Fibroblast of pulmonary artery (primary cell): ENCODE measurements at regions not wholly inside any gene's neighbourhood (a gene's known extent, or its start where the extent isn't known, plus 50 kb on each side); places are given as distances from the start of the nearest gene placed in this dataset.

Experiments used
- DNase-seq: peaks from one replicate; pipeline ENCODE4 v3.0.0-alpha.2; 2010; ENCODE audit warnings: low read depth
- H3K4me3 ChIP-seq: replicated peaks from 2 replicates; pipeline ENCODE4 v1.5.1; 2011; ENCODE audit warnings: low read depth, mild to moderate bottlenecking, control low read depth, low read length, moderate library complexity
- TF ChIP-seq, protein P1 (sequence below): IDR thresholded peaks from 2 replicates; pipeline ENCODE4 v1.5.1; 2011; ENCODE audit warnings: mild to moderate bottlenecking, control low read depth, low read length, inconsistent platforms; ENCODE audit errors: missing control alignments

GRCh38 chr4:52299120-52299519 is 248.0 kb downstream of the SPATA18 start:
- H3K4me3 ChIP-seq, result no peak overlapping the region
- TF ChIP-seq, protein P1, sequence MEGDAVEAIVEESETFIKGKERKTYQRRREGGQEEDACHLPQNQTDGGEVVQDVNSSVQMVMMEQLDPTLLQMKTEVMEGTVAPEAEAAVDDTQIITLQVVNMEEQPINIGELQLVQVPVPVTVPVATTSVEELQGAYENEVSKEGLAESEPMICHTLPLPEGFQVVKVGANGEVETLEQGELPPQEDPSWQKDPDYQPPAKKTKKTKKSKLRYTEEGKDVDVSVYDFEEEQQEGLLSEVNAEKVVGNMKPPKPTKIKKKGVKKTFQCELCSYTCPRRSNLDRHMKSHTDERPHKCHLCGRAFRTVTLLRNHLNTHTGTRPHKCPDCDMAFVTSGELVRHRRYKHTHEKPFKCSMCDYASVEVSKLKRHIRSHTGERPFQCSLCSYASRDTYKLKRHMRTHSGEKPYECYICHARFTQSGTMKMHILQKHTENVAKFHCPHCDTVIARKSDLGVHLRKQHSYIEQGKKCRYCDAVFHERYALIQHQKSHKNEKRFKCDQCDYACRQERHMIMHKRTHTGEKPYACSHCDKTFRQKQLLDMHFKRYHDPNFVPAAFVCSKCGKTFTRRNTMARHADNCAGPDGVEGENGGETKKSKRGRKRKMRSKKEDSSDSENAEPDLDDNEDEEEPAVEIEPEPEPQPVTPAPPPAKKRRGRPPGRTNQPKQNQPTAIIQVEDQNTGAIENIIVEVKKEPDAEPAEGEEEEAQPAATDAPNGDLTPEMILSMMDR, result no peak
- DNase-seq, result no peak

GRCh38 chr4:52311464-52312125 is 260.5 kb downstream of the SPATA18 start:
- H3K4me3 ChIP-seq, result no peak overlapping the region
- DNase-seq, result no peak
- TF ChIP-seq, protein P1, result no peak

DNA sequence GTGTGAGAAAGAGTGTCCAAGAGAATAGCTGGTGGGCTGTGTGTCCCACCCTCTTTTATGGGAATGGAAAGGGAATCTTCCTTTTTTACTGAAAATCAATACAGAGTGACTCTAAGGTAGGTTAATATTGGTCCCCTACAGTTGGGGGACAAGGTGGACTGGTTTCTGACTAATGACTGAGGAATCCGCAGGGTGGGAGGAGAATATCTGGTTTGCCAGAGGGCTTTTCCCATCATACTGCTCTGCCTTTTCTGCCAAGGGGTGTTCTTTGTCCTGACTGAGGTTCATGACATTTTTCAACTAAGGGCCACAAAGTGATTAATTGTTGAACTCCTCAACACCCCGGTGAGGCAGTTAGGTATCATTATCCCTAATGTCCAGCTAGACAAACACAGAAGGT is 261.6 kb downstream of the SPATA18 start:
- H3K4me3 ChIP-seq, result no peak overlapping the region
- DNase-seq, result no peak
- TF ChIP-seq, protein P1, result no peak

DNA sequence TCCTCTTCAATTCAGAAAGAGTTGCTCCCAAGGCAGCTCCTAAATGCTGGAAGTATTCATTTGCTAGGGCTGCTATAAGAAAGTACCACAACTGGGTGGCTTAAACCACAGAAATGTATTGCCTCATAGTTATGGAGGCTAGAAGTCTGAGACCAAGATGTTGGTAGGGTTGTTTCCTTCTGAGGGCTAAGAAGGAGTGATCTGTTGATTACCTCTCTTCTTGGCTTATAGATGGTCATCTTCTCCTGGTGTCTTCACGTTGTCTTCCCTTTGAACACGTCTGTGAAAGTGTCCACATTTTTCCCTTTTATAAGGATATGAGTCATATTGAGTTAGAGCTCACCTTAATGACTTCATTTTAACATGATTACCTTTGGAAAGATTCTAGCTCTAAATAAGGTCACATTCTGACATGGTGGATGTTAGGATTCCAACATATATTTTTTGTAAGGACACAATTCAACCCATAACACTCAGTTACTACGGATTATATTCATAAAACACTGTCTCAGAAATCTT is 266.3 kb downstream of the SPATA18 start:
- TF ChIP-seq, protein P1, result no peak
- DNase-seq, result no peak
- no peak overlapping the region for H3K4me3 ChIP-seq

DNA sequence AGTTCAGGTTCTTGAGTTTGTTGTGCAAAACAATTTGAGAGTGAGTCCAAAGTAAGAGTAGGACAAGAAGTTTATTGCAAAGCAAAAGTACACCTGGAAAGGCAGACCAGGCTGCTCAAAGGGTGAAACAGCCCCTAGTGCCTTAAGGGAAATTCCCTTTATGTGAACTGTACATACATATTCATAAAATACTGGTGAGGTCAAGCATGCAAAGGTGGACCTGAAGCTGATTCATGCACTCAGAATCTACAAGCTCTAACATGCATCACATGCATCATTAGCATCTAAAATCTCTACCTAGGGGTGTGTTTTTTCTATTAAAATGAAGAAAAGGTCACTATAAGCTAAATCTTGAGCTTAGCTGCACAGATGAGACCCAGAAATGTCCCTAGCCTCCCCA is 266.9 kb downstream of the SPATA18 start:
- TF ChIP-seq, protein P1, result no peak
- no peak for DNase-seq
- H3K4me3 ChIP-seq, result no peak overlapping the region

DNA sequence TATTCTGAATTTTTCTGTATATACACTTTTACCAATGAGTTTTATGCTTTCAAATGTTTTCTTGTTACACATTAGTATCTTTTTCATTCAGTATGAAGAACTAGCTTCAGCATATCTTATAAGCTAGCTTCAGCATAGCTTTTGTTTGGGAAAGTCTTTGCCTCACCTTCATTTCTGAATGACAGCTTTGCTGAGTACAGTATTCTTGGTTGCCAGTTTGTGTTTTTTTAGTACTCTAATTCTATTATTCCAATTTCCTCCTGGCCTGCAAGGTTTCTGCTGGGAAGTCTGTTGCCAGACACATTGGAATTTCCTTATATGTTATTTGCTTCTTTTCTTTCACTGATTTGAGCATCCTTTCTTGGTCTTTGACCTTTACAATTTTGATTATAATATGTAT is 278.8 kb downstream of the SPATA18 start:
- no peak overlapping the region for H3K4me3 ChIP-seq
- TF ChIP-seq, protein P1, result no peak
- no peak for DNase-seq

DNA sequence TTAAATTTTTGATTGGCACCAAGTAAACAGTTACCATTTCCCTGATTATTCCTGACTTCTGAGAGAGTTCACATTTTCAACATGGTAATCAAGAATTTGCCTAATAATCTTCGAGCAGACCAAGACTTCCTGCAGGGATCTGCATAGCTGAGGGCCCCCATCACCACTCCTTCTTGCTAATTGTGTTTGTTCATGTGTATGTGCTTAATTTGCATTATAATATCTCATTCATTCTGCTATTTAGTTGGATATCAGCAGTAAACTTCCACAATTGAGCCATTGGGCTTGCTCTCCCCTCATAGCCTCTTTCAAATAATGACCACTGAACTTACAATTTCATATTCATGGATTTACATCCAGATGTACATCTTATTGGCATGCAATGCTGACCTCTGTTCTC is 292.5 kb downstream of the SPATA18 start:
- no peak overlapping the region for H3K4me3 ChIP-seq
- no peak for DNase-seq
- TF ChIP-seq, protein P1, result no peak
